Liver (tissue), 8 donors: ENCODE measurements at regions not wholly inside any gene's neighbourhood (a gene's known extent, or its start where the extent isn't known, plus 50 kb on each side); places are given as distances from the start of the nearest gene placed in this dataset.

Source experiments
- DNase-seq: peaks from one replicate; pipeline ENCODE4 v3.0.0-alpha.2; 2017; ENCODE audit warnings: low spot score
- H3K27ac ChIP-seq, 2 donors: one replicate each; pipeline ENCODE4 v1.7.0; 2013; ENCODE audit warnings: inconsistent platforms in 2 of 2, low read length in 2 of 2, control low read depth in 1 of 2, low read depth in 1 of 2, mild to moderate bottlenecking in 1 of 2
- H3K27me3 ChIP-seq, 4 donors: one replicate each; pipeline versions ENCODE4 v1.6.1 to v1.7.0; 2013; ENCODE audit warnings: low read length in 3 of 4, inconsistent platforms in 1 of 4, mild to moderate bottlenecking in 1 of 4, moderate library complexity in 1 of 4; ENCODE audit not compliant: control insufficient read depth in 4 of 4, insufficient read depth in 4 of 4
- H3K36me3 ChIP-seq, 4 donors: one replicate each; pipeline versions ENCODE4 v1.6.1 to v1.7.0; 2013; ENCODE audit warnings: low read length in 3 of 4, mild to moderate bottlenecking in 3 of 4, low read depth in 1 of 4, moderate library complexity in 1 of 4; ENCODE audit not compliant: control insufficient read depth in 4 of 4, insufficient read depth in 3 of 4
- H3K4me1 ChIP-seq, 4 donors: one replicate each; pipeline versions ENCODE4 v1.6.1 to v1.7.0; 2013; ENCODE audit warnings: low read length in 3 of 4, mild to moderate bottlenecking in 3 of 4, moderate library complexity in 1 of 4; ENCODE audit not compliant: control insufficient read depth in 4 of 4, insufficient read depth in 4 of 4
- H3K4me3 ChIP-seq, 3 donors: one replicate each; pipeline versions ENCODE4 v1.6.1 to v1.7.0; 2013; ENCODE audit warnings: low read length in 3 of 3, control low read depth in 1 of 3, low read depth in 1 of 3, mild to moderate bottlenecking in 1 of 3
- H3K9ac ChIP-seq, 2 donors: one replicate each; pipeline ENCODE4 v1.7.0; 2013; ENCODE audit warnings: low read length in 2 of 2, mild to moderate bottlenecking in 2 of 2, moderate library complexity in 2 of 2, control low read depth in 1 of 2, low read depth in 1 of 2
- H3K9me3 ChIP-seq, 4 donors: one replicate each; pipeline versions ENCODE4 v1.6.1 to v1.7.0; 2013; ENCODE audit warnings: low read length in 3 of 4; ENCODE audit not compliant: control insufficient read depth in 4 of 4
- CTCF ChIP-seq: fragments of 150-350 bp; IDR thresholded peaks from 2 replicates; pipeline ENCODE4 v1.5.1; 2017; ENCODE audit warnings: improper control_type of control experiment, low read depth, low read length; ENCODE audit not compliant: missing input control
- EGR1 ChIP-seq, 2 donors: IDR thresholded peaks; 2 replicates each; pipeline ENCODE4 v1.6.1; 2016 to 2018; ENCODE audit warnings: antibody characterized with exemption in 2 of 2, low read depth in 2 of 2
- GABPA ChIP-seq, 2 donors: IDR thresholded peaks in 1 of 2; conservative IDR thresholded peaks in 1 of 2; 2 replicates each; pipeline ENCODE4 v1.6.1; 2016; ENCODE audit warnings: antibody characterized with exemption in 2 of 2, mild to moderate bottlenecking in 1 of 2, moderate library complexity in 1 of 2
- HNF4G ChIP-seq: IDR thresholded peaks from 2 replicates; pipeline ENCODE4 v1.6.1; 2016; ENCODE audit warnings: antibody characterized with exemption
- JUND ChIP-seq, 2 donors: IDR thresholded peaks; 2 replicates each; pipeline ENCODE4 v1.6.1; 2016; ENCODE audit warnings: antibody characterized with exemption in 2 of 2
- NR2F2 ChIP-seq: IDR thresholded peaks from 2 replicates; pipeline ENCODE4 v1.6.1; 2016; ENCODE audit warnings: antibody characterized with exemption
- RAD21 ChIP-seq, 2 donors: IDR thresholded peaks; 2 replicates each; pipeline ENCODE4 v1.6.1; 2016; ENCODE audit warnings: antibody characterized with exemption in 2 of 2, mild to moderate bottlenecking in 2 of 2
- REST ChIP-seq: IDR thresholded peaks from 2 replicates; pipeline ENCODE4 v1.6.1; 2016; ENCODE audit warnings: antibody characterized with exemption, mild to moderate bottlenecking
- TAF1 ChIP-seq: conservative IDR thresholded peaks from 2 replicates; pipeline ENCODE4 v1.6.1; 2016; ENCODE audit warnings: antibody characterized with exemption, mild to moderate bottlenecking
- YY1 ChIP-seq: IDR thresholded peaks from 2 replicates; pipeline ENCODE4 v1.6.1; 2016; ENCODE audit warnings: antibody characterized with exemption, mild to moderate bottlenecking
- ZBTB33 ChIP-seq: IDR thresholded peaks from 2 replicates; pipeline ENCODE4 v1.6.1; 2016; ENCODE audit warnings: antibody characterized with exemption
- WGBS: extraction: QIAGEN DNeasy Blood & Tissue Kit; methylation state at CpG from one replicate; pipeline ENCODE4 v1.1.7; 2013; 5-methylcytosine and 5-hydroxymethylcytosine counted together
- TF ChIP-seq, protein P1 (sequence below): IDR thresholded peaks from 2 replicates; pipeline ENCODE4 v1.6.1; 2016; ENCODE audit warnings: antibody characterized with exemption
- donor health status: healthy.
- donor health status: healthy.
- donor health status: healthy.
- donor health status: healthy.
- donor health status: healthy.

GRCh38 chr16:51937771-51938170, 609.2 kb downstream of the TOX3 start:
- Histone ChIP-seq H3K4me1 (no peaks in the 10 kb centered on the region), H3K4me3 (no peak overlapping the region), H3K9me3 (no peaks in the 10 kb centered on the region), H3K36me3 (no peaks in the 10 kb centered on the region), H3K27ac (no peak overlapping the region), H3K27me3 (peaks cover 0 to 6% (median 0%) of the 10 kb centered on the region in 4 donors), H3K9ac (no peak overlapping the region)
- TF ChIP-seq, protein P1, sequence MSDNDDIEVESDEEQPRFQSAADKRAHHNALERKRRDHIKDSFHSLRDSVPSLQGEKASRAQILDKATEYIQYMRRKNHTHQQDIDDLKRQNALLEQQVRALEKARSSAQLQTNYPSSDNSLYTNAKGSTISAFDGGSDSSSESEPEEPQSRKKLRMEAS, result no peak
- TF ChIP-seq EGR1 (IDR thresholded peaks at IDR 0.05; ENCODE audit: low read depth in 2 of 2), result no peak
- no peak for TF ChIP-seq HNF4G
- TF ChIP-seq YY1, result no peak
- no peak for TF ChIP-seq ZBTB33
- TF ChIP-seq TAF1, result no peak
- TF ChIP-seq NR2F2, result no peak
- TF ChIP-seq CTCF, result no peak
- TF ChIP-seq GABPA (IDR thresholded peaks at IDR 0.05 in 1 of 2, conservative IDR thresholded peaks at IDR 0.05 in 1 of 2), result no peak
- no peak for TF ChIP-seq REST
- no peak for TF ChIP-seq RAD21 (IDR thresholded peaks at IDR 0.05)
- 79% methylated on average over 6 of the region's 6 CpGs for WGBS
- DNase-seq, result no peak

- Histone ChIP-seq H3K9me3 (no peaks in the 10 kb centered on the region), H3K27me3 (peaks cover 0 to 6% (median 0%) of the 10 kb centered on the region in 4 donors), H3K9ac (no peak overlapping the region), H3K36me3 (no peaks in the 10 kb centered on the region), H3K4me1 (no peaks in the 10 kb centered on the region), H3K27ac (no peak overlapping the region), H3K4me3 (no peak overlapping the region)
- no peak for TF ChIP-seq CTCF
- no peak for TF ChIP-seq JUND (IDR thresholded peaks at IDR 0.05)
- 84% methylated on average over 5 of the region's 5 CpGs for WGBS
- DNase-seq, result no peak
Measured at GRCh38 chr16:51936846-51937245, 610.1 kb downstream of the TOX3 start.
